Smooth muscle cell (in vitro differentiated cells): ENCODE measurements at regions not wholly inside any gene's neighbourhood (a gene's known extent, or its start where the extent isn't known, plus 50 kb on each side); places are given as distances from the start of the nearest gene placed in this dataset.
"Not testable (repeated sequence)": the region's sequence is repeated elsewhere in the genome, so short reads cannot be mapped to it uniquely, and the experiment has no call there.

Experiments
- DNase-seq: peaks from one replicate; lab custom pipeline; 2025; ENCODE audit not compliant: unreplicated experiment; lab: John Stamatoyannopoulos, UW
- H2AFZ ChIP-seq: fragments of 200-600 bp; sonication (generic); 2 replicates; pipeline ENCODE4 v1.6.0; 2016; ENCODE audit warnings: antibody characterized with exemption, low read depth, mild to moderate bottlenecking
- H3F3A ChIP-seq: fragments of 200-600 bp; sonication (generic); 2 replicates; pipeline ENCODE4 v1.6.0; 2017; ENCODE audit warnings: antibody characterized with exemption, low read depth
- H3K27ac ChIP-seq: fragments of 200-600 bp; sonication (generic); 2 replicates; pipeline ENCODE4 v1.5.1; 2016; ENCODE audit warnings: low read depth, mild to moderate bottlenecking
- H3K27me3 ChIP-seq: fragments of 200-600 bp; sonication (generic); 2 replicates; pipeline ENCODE4 v1.6.1; 2016; ENCODE audit warnings: low read depth, mild to moderate bottlenecking
- H3K36me3 ChIP-seq: fragments of 200-600 bp; sonication (generic); 2 replicates; pipeline ENCODE4 v1.5.1; 2016; ENCODE audit warnings: low read depth
- H3K4me1 ChIP-seq: fragments of 200-600 bp; sonication (generic); 2 replicates; pipeline ENCODE4 v1.5.1; 2016; ENCODE audit warnings: low read depth
- H3K4me2 ChIP-seq: fragments of 200-600 bp; sonication (generic); 2 replicates; pipeline ENCODE4 v1.6.0; 2016; ENCODE audit warnings: mild to moderate bottlenecking
- H3K4me3 ChIP-seq: fragments of 200-600 bp; sonication (generic); 2 replicates; pipeline ENCODE4 v1.5.1; 2016; ENCODE audit warnings: mild to moderate bottlenecking
- H3K79me2 ChIP-seq: fragments of 200-600 bp; sonication (generic); 2 replicates; pipeline ENCODE4 v1.6.0; 2016; ENCODE audit warnings: low read depth, mild to moderate bottlenecking
- H3K9ac ChIP-seq: fragments of 200-600 bp; sonication (generic); 2 replicates; pipeline ENCODE4 v1.6.0; 2016; ENCODE audit warnings: low read depth
- H3K9me3 ChIP-seq: fragments of 200-600 bp; sonication (generic); replicated peaks from 2 replicates; pipeline ENCODE4 v1.5.1; 2016; ENCODE audit warnings: low read depth
- H4K20me1 ChIP-seq: fragments of 200-600 bp; sonication (generic); 2 replicates; pipeline ENCODE4 v1.6.0; 2016; ENCODE audit warnings: low read depth
- WGBS: methylation state at CpG from one replicate; pipeline ENCODE4 v1.1.7; 2016; ENCODE audit warnings: low lambda C conversion rate; 5-methylcytosine and 5-hydroxymethylcytosine counted together
- TF ChIP-seq, protein P1 (sequence below): fragments of 200-600 bp; sonication (generic); IDR thresholded peaks from 2 replicates; pipeline ENCODE4 v1.5.1; 2017; ENCODE audit warnings: borderline replicate concordance, mild to moderate bottlenecking, antibody characterized with exemption; ENCODE audit not compliant: insufficient read depth, poor library complexity, severe bottlenecking

DNA sequence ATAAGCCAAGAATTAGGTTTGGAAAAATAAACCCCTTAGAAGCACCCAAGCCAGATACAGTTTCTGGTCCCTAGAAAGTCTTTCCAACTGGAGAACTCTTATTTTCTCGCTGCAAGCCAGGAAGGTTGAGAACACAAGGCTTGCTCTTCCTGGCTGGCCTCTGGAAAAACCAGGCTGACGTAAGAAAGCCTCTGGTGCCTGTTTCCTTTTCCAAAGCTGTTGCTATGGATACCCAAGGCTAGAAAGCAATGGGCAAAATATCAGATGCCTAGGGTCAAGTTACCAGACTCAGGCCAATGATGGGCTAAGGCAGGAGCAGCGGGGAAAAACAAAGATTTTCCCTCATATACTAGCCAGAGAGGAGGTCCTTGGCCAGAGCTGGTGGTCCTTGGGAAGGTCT, 281.6 kb downstream of the KLHL13 start:
- no peaks in the 10 kb centered on the region for H3K36me3 ChIP-seq
- no peaks in the 10 kb centered on the region for H3K79me2 ChIP-seq
- H3K9ac ChIP-seq: no peak overlapping the region
- no peaks in the 10 kb centered on the region for H3K27me3 ChIP-seq
- H3F3A ChIP-seq: no peaks in the 10 kb centered on the region
- DNase-seq: no peak
- TF ChIP-seq, protein P1, sequence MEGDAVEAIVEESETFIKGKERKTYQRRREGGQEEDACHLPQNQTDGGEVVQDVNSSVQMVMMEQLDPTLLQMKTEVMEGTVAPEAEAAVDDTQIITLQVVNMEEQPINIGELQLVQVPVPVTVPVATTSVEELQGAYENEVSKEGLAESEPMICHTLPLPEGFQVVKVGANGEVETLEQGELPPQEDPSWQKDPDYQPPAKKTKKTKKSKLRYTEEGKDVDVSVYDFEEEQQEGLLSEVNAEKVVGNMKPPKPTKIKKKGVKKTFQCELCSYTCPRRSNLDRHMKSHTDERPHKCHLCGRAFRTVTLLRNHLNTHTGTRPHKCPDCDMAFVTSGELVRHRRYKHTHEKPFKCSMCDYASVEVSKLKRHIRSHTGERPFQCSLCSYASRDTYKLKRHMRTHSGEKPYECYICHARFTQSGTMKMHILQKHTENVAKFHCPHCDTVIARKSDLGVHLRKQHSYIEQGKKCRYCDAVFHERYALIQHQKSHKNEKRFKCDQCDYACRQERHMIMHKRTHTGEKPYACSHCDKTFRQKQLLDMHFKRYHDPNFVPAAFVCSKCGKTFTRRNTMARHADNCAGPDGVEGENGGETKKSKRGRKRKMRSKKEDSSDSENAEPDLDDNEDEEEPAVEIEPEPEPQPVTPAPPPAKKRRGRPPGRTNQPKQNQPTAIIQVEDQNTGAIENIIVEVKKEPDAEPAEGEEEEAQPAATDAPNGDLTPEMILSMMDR: no peak
- H3K4me3 ChIP-seq: no peak overlapping the region
- H3K9me3 ChIP-seq: no peaks in the 10 kb centered on the region
- H3K27ac ChIP-seq: no peak overlapping the region
- no peaks in the 10 kb centered on the region for H4K20me1 ChIP-seq
- H2AFZ ChIP-seq: no peak overlapping the region
- no peaks in the 10 kb centered on the region for H3K4me1 ChIP-seq
- no peak overlapping the region for H3K4me2 ChIP-seq
- WGBS: 54% methylated on average over 3 of the region's 3 CpGs

DNA sequence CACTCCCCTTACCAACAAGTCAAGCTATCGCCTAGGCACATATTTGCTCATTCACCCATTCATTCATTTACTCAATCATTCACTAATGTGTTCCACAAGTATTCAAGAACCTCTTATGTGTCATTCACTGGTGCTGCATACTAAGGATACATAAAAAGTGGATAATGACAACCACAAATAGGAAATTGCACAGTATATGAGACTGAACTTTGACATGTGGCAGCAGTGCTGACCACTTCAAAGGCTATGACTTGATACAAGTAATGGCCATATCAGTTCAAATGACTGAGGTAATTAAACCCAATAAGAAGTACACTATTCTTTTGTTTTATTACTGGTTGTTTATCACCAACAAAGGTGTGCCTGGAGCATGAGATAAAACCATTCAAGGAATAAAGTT, 282.5 kb downstream of the KLHL13 start:
- TF ChIP-seq, protein P1: no peak
- WGBS: 78% methylated on average over 1 of the region's 1 CpG
- no peak overlapping the region for H3K9ac ChIP-seq
- no peaks in the 10 kb centered on the region for H3K4me1 ChIP-seq
- H3K4me3 ChIP-seq: no peak overlapping the region
- no peak for DNase-seq
- H3F3A ChIP-seq: no peaks in the 10 kb centered on the region
- H3K27ac ChIP-seq: no peak overlapping the region
- no peaks in the 10 kb centered on the region for H3K79me2 ChIP-seq
- no peaks in the 10 kb centered on the region for H4K20me1 ChIP-seq
- H3K27me3 ChIP-seq: no peaks in the 10 kb centered on the region
- H2AFZ ChIP-seq: no peak overlapping the region
- no peaks in the 10 kb centered on the region for H3K9me3 ChIP-seq
- no peaks in the 10 kb centered on the region for H3K36me3 ChIP-seq
- no peak overlapping the region for H3K4me2 ChIP-seq

DNA sequence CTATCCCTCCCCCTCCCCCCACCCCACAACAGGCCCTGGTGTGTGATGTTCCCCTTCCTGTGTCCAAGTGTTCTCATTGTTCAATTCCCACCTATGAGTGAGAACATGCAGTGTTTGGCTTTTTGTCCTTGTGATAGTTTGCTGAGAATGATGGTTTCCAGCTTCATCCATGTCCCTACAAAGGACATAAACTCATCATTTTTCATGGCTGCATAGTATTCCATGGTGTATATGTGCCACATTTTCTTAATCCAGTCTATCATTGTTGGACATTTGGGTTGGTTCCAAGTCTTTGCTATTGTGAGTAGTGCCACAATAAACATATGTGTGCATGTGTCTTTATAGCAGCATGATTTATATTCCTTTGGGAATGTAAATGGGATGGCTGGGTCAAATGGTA, 295.1 kb downstream of the KLHL13 start:
- not testable (repeated sequence) for H3K4me1 ChIP-seq, H4K20me1 ChIP-seq, H3K9ac ChIP-seq, H3K9me3 ChIP-seq, H3K79me2 ChIP-seq, DNase-seq, H3K36me3 ChIP-seq, H3F3A ChIP-seq, H3K4me3 ChIP-seq, H2AFZ ChIP-seq, H3K27me3 ChIP-seq, H3K4me2 ChIP-seq, H3K27ac ChIP-seq

DNA sequence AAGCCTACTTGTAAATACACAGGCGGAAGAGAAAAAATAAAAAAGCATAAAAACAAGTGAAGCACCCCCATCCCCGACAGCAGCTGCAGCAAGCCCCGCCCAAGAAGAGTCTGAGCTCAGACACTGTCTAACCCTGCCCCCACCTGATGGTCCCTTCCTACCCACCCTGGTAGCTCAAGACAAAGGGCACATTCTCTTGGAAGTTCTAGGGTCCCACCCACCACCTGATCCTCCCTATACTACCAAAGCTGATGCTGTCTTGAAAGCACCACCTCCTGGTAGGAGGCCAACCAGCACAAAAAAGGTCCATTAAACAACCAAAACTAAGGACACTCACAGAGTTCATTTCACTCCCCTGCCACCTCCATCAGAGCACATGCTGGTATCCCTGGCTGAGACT, 308.2 kb downstream of the KLHL13 start:
- Histone ChIP-seq H4K20me1 (no peaks in the 10 kb centered on the region), H3K4me2 (no peak overlapping the region), H3F3A (no peaks in the 10 kb centered on the region), H3K36me3 (no peaks in the 10 kb centered on the region), H3K79me2 (no peaks in the 10 kb centered on the region), H3K4me1 (no peaks in the 10 kb centered on the region), H3K27ac (no peak overlapping the region), H3K27me3 (no peaks in the 10 kb centered on the region), H3K9me3 (no peaks in the 10 kb centered on the region), H2AFZ (no peak overlapping the region), H3K9ac (no peak overlapping the region), H3K4me3 (no peak overlapping the region)
- no peak for DNase-seq
- TF ChIP-seq, protein P1: no peak
- WGBS: 71% methylated on average over 3 of the region's 3 CpGs
